OCI-LY3 (cell line): ENCODE measurements at regions not wholly inside any gene's neighbourhood (a gene's known extent, or its start where the extent isn't known, plus 50 kb on each side); places are given as distances from the start of the nearest gene placed in this dataset.

Source experiments
- H2AFZ ChIP-seq: fragments of 200-600, 300-600 bp; shearing (Covaris generic); 2 replicates; pipeline ENCODE4 v1.6.0; 2014; ENCODE audit warnings: antibody characterized with exemption, low read depth, low read length
- H3K27ac ChIP-seq: fragments of 200-600, 300-600 bp; sonication (generic); 2 replicates; pipeline ENCODE4 v1.5.1; 2014; ENCODE audit warnings: mild to moderate bottlenecking, low read length, moderate library complexity, mixed read lengths
- H3K27me3 ChIP-seq: fragments of 200-600, 300-600 bp; sonication (generic); 2 replicates; pipeline ENCODE4 v1.6.1; 2014; ENCODE audit warnings: low read depth, low read length, mixed read lengths
- H3K36me3 ChIP-seq: fragments of 200-600, 300-600 bp; sonication (generic); replicated peaks from 2 replicates; pipeline ENCODE3; 2014; ENCODE audit warnings: low read depth, low read length, mixed read lengths
- H3K4me1 ChIP-seq: fragments of 300-600, 200-600 bp; sonication (generic); 2 replicates; pipeline ENCODE4 v1.6.1; 2014; ENCODE audit warnings: low read length, mixed read lengths
- H3K4me2 ChIP-seq: fragments of 200-600, 300-600 bp; sonication (generic); 2 replicates; pipeline ENCODE4 v1.6.1; 2014; ENCODE audit warnings: low read length, mixed read lengths
- H3K4me3 ChIP-seq: fragments of 300-600, 200-600 bp; sonication (generic); 2 replicates; pipeline ENCODE4 v1.5.1; 2014; ENCODE audit warnings: antibody characterized with exemption, mild to moderate bottlenecking, low read length, moderate library complexity
- H3K79me2 ChIP-seq: fragments of 300-600, 200-600 bp; shearing (Covaris generic); 2 replicates; pipeline ENCODE4 v1.6.1; 2014; ENCODE audit warnings: mild to moderate bottlenecking, low read length, mixed read lengths
- H3K9ac ChIP-seq: fragments of 300-600, 200-600 bp; shearing (Covaris generic); 2 replicates; pipeline ENCODE4 v1.6.0; 2014; ENCODE audit warnings: mild to moderate bottlenecking, low read length, moderate library complexity
- H3K9me3 ChIP-seq: fragments of 200-600, 300-600 bp; shearing (Covaris generic); 2 replicates; pipeline ENCODE4 v1.6.1; 2014; ENCODE audit warnings: low read length, mixed read lengths; ENCODE audit not compliant: insufficient read depth
- H4K20me1 ChIP-seq: fragments of 200-600, 300-600 bp; sonication (generic); 2 replicates; pipeline ENCODE4 v1.6.1; 2016; ENCODE audit warnings: low read length, mixed read lengths; ENCODE audit not compliant: insufficient read depth
- EZH2phosphoT487 ChIP-seq: fragments of 200-600 bp; shearing (Covaris generic); IDR thresholded peaks from 2 replicates; pipeline ENCODE4 v1.6.1; 2018; ENCODE audit warnings: antibody characterized with exemption, mixed run types, low read depth
- TF ChIP-seq, protein P1 (sequence below): fragments of 200-600, 300-600 bp; sonication (generic); IDR thresholded peaks from 2 replicates; pipeline ENCODE4 v1.5.1; 2014; ENCODE audit warnings: antibody characterized with exemption, low read length, low read depth

DNA sequence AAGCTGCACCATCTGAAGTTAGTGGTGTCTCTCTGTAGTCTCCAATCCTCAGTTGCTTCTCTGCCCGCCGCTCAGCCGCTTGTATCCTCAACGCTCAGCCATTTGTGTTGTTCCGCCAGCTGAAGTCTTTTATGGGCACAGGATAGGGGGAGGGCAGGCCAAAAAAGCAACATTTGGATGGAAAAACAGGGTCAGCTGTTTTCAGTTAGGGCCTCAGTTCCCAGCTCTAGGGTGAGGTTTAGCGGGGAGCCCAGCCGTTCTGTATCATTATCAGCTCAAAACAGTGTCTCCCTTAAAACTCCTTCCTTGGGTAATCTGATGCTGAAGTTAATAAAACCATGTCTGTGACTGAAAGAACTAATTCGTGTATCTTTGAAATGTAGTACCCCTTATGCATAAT is 329.5 kb upstream of the AZI2 start:
- no peak for TF ChIP-seq EZH2phosphoT487
- TF ChIP-seq, protein P1, sequence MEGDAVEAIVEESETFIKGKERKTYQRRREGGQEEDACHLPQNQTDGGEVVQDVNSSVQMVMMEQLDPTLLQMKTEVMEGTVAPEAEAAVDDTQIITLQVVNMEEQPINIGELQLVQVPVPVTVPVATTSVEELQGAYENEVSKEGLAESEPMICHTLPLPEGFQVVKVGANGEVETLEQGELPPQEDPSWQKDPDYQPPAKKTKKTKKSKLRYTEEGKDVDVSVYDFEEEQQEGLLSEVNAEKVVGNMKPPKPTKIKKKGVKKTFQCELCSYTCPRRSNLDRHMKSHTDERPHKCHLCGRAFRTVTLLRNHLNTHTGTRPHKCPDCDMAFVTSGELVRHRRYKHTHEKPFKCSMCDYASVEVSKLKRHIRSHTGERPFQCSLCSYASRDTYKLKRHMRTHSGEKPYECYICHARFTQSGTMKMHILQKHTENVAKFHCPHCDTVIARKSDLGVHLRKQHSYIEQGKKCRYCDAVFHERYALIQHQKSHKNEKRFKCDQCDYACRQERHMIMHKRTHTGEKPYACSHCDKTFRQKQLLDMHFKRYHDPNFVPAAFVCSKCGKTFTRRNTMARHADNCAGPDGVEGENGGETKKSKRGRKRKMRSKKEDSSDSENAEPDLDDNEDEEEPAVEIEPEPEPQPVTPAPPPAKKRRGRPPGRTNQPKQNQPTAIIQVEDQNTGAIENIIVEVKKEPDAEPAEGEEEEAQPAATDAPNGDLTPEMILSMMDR: no peak
- no peaks in the 10 kb centered on the region for H3K9me3 ChIP-seq

DNA sequence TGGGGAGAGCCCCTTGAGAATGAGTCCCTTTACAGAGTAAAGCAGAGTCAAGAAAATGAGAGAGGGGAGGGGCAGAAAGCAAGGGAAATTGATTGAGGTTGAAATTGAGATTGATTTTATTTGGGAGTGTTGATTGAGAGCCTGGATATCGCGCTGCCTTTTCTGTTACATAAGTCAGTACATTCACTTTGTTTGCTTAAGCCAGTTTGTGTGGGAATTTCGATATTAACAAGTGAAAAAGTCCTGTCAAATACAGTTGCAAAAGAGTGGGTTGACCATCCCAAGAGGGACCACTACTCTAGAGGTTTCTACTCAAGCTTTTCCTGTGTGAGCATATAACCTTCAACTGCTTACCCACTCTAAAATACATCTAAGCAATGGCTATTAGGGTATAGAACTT is 331.4 kb upstream of the AZI2 start:
- Histone ChIP-seq H3K4me2 (no peak overlapping the region), H3K27me3 (0 out of 2 replicates have a peak, but pooled peaks cover 7% of the 10 kb centered on the region), H3K27ac (no peak overlapping the region), H3K36me3 (no peaks in the 10 kb centered on the region), H3K9ac (no peak overlapping the region), H3K4me1 (no peaks in the 10 kb centered on the region), H2AFZ (no peak overlapping the region), H3K4me3 (no peak overlapping the region), H3K79me2 (no peaks in the 10 kb centered on the region), H3K9me3 (no peaks in the 10 kb centered on the region), H4K20me1 (no peaks in the 10 kb centered on the region)
- TF ChIP-seq, protein P1: no peak
- TF ChIP-seq EZH2phosphoT487: no peak

More for the DNA sequence above, 329.5 kb upstream of the AZI2 start:
- Histone ChIP-seq H4K20me1 (no peaks in the 10 kb centered on the region), H3K79me2 (no peaks in the 10 kb centered on the region), H3K27ac (no peak overlapping the region), H3K4me3 (no peak overlapping the region), H3K36me3 (no peaks in the 10 kb centered on the region), H3K4me1 (no peaks in the 10 kb centered on the region), H2AFZ (no peak overlapping the region), H3K27me3 (0 out of 2 replicates have a peak, but pooled peaks cover 7% of the 10 kb centered on the region), H3K4me2 (no peak overlapping the region), H3K9ac (no peak overlapping the region)

DNA sequence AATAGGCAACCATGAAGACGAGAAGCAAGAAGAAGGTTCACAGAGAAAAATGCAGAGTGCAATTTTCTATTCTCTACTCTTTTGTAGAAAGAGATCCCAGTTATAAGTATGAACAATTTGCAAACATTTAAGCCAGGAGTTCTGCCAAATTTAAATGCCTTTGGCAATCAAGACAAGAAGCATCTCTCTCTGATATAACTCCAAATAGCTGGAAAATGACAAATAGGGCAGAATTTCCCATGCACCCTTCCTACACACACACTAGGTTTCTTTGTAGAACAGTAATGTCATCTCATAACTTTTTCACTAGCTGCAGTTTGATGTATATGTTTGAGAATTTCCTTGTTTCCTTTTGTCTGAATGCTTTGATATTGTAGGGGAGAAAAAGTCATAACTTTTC is 333.5 kb upstream of the AZI2 start:
- H3K4me3 ChIP-seq: no peak overlapping the region
- H2AFZ ChIP-seq: no peak overlapping the region
- H3K27me3 ChIP-seq: 0 out of 2 replicates have a peak, but pooled peaks cover 7% of the 10 kb centered on the region
- H3K4me1 ChIP-seq: no peaks in the 10 kb centered on the region
- H3K4me2 ChIP-seq: no peak overlapping the region
- no peak overlapping the region for H3K9ac ChIP-seq
- H3K79me2 ChIP-seq: no peaks in the 10 kb centered on the region
- no peak overlapping the region for H3K27ac ChIP-seq
- no peaks in the 10 kb centered on the region for H3K9me3 ChIP-seq
- no peaks in the 10 kb centered on the region for H4K20me1 ChIP-seq
- TF ChIP-seq EZH2phosphoT487: no peak
- TF ChIP-seq, protein P1: no peak
- no peaks in the 10 kb centered on the region for H3K36me3 ChIP-seq

DNA sequence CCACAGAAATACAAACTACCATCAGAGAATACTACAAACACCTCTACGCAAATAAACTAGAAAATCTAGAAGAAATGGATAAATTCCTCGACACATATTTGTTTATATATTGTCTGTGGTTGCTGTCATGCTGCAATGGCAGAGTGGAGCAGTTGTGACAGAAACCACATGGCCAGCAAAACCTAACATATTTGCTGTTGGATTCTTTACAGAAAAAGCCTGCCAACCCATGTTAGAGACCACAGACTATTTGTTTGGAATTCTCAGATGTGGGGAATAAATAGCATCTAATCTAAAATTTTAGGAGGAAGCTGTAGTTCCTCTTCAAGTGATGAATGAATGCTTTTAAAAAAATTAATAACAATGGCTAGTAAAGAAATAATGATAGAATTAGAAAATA is 341.6 kb upstream of the AZI2 start:
- no peaks in the 10 kb centered on the region for H3K4me1 ChIP-seq

More for the DNA sequence above, 341.6 kb upstream of the AZI2 start:
- H2AFZ ChIP-seq: no peak overlapping the region
- no peak overlapping the region for H3K27ac ChIP-seq
- no peaks in the 10 kb centered on the region for H3K36me3 ChIP-seq
- H3K9me3 ChIP-seq: no peaks in the 10 kb centered on the region
- H3K27me3 ChIP-seq: 0 out of 2 replicates have a peak, but pooled peaks cover 6% of the 10 kb centered on the region
- H3K4me3 ChIP-seq: no peak overlapping the region
- no peak overlapping the region for H3K9ac ChIP-seq
- H3K79me2 ChIP-seq: no peaks in the 10 kb centered on the region
- TF ChIP-seq, protein P1: no peak
- TF ChIP-seq EZH2phosphoT487: no peak
- H3K4me2 ChIP-seq: no peak overlapping the region
- no peaks in the 10 kb centered on the region for H4K20me1 ChIP-seq
